ENCODE measurements at regions not wholly inside any gene's neighbourhood (a gene's known extent, or its start where the extent isn't known, plus 50 kb on each side); places are given as distances from the start of the nearest gene placed in this dataset.

DNA sequence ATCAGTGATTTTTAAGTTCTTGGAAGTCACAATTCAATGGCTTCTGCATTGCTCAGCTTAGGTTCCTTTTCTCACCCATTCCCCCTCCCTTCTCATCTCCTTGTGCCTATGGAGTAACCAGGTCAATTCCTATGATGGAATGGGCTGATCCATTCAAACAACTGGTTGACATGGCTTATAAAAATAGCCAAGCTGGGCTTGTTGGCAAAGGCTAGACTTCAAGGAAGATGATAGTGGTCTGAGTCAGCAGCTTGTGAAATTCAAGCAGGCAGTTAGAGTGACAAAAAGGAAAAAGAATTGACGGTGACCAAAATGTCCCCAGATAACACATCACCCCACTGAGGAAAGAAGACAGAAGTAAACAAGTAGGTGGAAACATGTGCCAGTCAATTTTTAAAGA is 119.9 kb upstream of the PCED1B start:
- no peak overlapping the region for H3K4me3 ChIP-seq
- no peak for DNase-seq
- no peaks in the 10 kb centered on the region for H3K27me3 ChIP-seq
- H3K9me3 ChIP-seq, result no peaks in the 10 kb centered on the region
- no peaks in the 10 kb centered on the region for H3K36me3 ChIP-seq
- intact Hi-C loops (cut with DNase I), result no loop called here
- H3K4me1 ChIP-seq, result no peaks in the 10 kb centered on the region
- H3K9ac ChIP-seq (ENCODE audit: low read depth in 2 of 2, low read length in 2 of 2), result no peak overlapping the region
- TF ChIP-seq, protein P1, sequence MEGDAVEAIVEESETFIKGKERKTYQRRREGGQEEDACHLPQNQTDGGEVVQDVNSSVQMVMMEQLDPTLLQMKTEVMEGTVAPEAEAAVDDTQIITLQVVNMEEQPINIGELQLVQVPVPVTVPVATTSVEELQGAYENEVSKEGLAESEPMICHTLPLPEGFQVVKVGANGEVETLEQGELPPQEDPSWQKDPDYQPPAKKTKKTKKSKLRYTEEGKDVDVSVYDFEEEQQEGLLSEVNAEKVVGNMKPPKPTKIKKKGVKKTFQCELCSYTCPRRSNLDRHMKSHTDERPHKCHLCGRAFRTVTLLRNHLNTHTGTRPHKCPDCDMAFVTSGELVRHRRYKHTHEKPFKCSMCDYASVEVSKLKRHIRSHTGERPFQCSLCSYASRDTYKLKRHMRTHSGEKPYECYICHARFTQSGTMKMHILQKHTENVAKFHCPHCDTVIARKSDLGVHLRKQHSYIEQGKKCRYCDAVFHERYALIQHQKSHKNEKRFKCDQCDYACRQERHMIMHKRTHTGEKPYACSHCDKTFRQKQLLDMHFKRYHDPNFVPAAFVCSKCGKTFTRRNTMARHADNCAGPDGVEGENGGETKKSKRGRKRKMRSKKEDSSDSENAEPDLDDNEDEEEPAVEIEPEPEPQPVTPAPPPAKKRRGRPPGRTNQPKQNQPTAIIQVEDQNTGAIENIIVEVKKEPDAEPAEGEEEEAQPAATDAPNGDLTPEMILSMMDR (IDR thresholded peaks at IDR 0.05), result no peak
- H3K27ac ChIP-seq, result no peak overlapping the region

DNA sequence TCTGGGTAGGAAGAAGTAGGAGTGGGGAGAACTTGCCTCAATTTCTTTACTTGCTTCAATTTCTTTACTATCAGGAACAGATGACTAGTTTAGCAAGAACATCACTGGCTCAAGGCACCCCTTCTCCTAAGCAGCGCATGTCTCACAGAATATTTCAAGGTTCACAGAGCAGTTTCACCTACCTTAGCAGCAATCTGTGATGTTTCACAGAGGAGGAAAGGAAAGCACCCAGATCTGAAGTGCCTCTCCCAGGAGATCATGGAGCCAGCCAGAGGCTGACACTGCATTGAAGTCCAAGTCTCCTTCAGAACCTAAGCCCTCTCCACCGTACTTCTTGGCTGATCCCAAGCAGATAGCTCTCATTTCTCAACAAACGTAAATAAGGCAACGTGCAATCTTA is 118.7 kb upstream of the PCED1B start:
- Histone ChIP-seq H3K4me1 (no peaks in the 10 kb centered on the region), H3K36me3 (no peaks in the 10 kb centered on the region), H3K9ac (ENCODE audit: low read depth in 2 of 2, low read length in 2 of 2) (no peak overlapping the region), H3K27me3 (no peaks in the 10 kb centered on the region), H3K9me3 (no peaks in the 10 kb centered on the region), H3K4me3 (no peak overlapping the region), H3K27ac (no peak overlapping the region)
- intact Hi-C loops (cut with DNase I), result no loop called here
- DNase-seq, result no peak
- TF ChIP-seq, protein P1 (IDR thresholded peaks at IDR 0.05), result no peak

DNA sequence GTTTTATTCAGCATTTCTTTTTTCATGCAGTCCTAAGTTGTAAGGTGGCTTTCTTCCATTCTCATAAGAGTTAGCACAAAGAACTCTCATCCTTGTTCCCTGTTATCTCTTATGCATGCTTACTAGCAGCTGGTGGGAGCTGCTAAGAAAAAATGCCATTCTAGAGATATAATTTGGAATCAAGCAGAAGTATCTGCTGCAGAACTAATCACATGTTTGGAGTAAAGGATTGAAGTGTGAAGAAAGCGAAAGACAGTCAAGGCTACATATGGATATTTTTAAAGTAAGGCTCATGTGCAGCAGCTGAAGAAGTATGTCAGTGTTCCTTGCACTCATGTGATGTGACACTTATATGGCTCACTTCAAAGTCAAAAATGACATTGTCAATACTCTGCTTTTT is 116.2 kb upstream of the PCED1B start:
- Histone ChIP-seq H3K9ac (ENCODE audit: low read depth in 2 of 2, low read length in 2 of 2) (no peak overlapping the region), H3K27ac (no peak overlapping the region)
- no peak for DNase-seq

DNA sequence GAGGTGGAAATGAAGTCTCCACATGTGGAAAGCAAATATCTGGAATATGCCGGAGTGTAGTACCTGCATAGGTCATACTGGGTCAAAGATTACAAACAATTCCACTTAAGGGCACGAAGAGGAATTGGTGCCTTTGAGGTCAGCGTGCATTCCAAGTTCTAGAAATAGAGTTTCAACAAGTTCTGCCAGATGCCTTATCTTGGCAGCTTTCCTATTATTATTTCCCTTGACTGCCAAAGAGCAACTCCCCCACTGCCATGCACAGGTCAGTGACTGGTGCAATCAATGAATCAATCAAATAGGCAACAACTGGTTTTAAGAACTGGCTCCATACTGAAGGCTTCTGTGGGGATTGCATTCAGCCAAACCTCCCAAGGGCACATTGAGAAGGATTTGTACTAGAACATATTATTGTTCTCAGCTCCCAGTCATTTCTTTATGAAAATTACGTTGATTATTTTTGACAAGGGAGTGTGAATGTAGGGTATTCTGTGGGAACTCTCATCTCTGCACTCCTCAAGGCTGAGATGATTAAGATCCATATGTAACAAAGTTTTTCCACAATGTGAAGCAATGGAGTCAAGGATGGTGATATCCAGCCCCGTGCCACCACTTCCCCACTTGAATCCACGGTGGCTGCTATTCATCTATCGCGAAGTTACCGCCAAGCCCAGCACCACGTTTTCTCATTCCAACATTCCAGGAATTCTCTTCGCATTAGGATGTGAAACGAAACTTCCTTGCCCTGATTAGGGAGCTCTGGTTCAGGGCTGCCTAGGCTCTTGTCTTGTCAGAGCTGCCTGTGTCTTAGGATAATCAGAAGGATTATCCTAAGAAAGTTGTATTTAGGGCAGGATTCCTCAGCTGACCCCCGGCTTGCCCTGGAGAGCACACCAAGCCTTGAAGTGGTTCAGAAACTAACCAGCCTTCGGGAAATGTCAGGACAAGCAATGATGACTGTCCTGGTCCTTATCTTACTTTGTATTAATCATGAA is 115.1 kb upstream of the PCED1B start:
- H3K9me3 ChIP-seq, result no peaks in the 10 kb centered on the region
- TF ChIP-seq, protein P1 (IDR thresholded peaks at IDR 0.05), result no peak
- no peak overlapping the region for H3K4me3 ChIP-seq
- DNase-seq, result no peak
- intact Hi-C loops (cut with DNase I), result no loop called here
- no peaks in the 10 kb centered on the region for H3K27me3 ChIP-seq
- no peak overlapping the region for H3K9ac ChIP-seq (ENCODE audit: low read depth in 2 of 2, low read length in 2 of 2)
- H3K4me1 ChIP-seq, result no peaks in the 10 kb centered on the region
- H3K36me3 ChIP-seq, result no peaks in the 10 kb centered on the region
- H3K27ac ChIP-seq, result no peak overlapping the region

More for the DNA sequence above, 116.2 kb upstream of the PCED1B start:
- no peaks in the 10 kb centered on the region for H3K36me3 ChIP-seq
- intact Hi-C loops (cut with DNase I), result no loop called here
- H3K27me3 ChIP-seq, result no peaks in the 10 kb centered on the region
- H3K4me1 ChIP-seq, result no peaks in the 10 kb centered on the region
- no peak overlapping the region for H3K4me3 ChIP-seq
- TF ChIP-seq, protein P1 (IDR thresholded peaks at IDR 0.05), result no peak
- no peaks in the 10 kb centered on the region for H3K9me3 ChIP-seq

DNA sequence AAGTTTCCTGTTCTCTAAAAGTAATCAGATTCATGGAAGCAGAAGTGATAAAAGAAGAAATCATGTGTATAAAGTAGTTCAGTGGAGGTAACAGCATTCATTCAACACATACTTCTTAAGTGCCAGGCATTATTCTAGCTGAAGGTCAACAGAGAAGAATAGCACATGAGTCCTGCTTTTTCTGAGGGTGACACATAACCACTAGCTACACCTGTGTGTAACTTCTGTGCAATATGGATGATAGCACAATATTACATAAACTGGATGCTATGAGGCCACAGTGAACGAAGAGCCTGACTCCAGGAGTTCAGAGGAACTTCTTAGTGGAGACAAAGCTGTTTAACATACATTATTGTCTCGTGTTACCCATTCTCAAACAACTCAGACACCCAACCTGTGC is 114.3 kb upstream of the PCED1B start:
- Histone ChIP-seq H3K4me1 (no peaks in the 10 kb centered on the region), H3K27ac (no peak overlapping the region), H3K9ac (ENCODE audit: low read depth in 2 of 2, low read length in 2 of 2) (no peak overlapping the region), H3K36me3 (no peaks in the 10 kb centered on the region), H3K27me3 (no peaks in the 10 kb centered on the region), H3K4me3 (no peak overlapping the region), H3K9me3 (no peaks in the 10 kb centered on the region)
- DNase-seq, result no peak
- intact Hi-C loops (cut with DNase I), result no loop called here
- TF ChIP-seq, protein P1 (IDR thresholded peaks at IDR 0.05), result no peak

Data from colonic mucosa (tissue), 4 donors.